NCI-H2107 treated with DMSO at 0.1 percent for 48 hours (cell line): ENCODE measurements at regions not wholly inside any gene's neighbourhood (a gene's known extent, or its start where the extent isn't known, plus 50 kb on each side); places are given as distances from the start of the nearest gene placed in this dataset.

ENCODE experiments used
- DNase-seq: peaks from one replicate; lab custom pipeline; 2025; ENCODE audit not compliant: unreplicated experiment; lab: John Stamatoyannopoulos, UW

DNA sequence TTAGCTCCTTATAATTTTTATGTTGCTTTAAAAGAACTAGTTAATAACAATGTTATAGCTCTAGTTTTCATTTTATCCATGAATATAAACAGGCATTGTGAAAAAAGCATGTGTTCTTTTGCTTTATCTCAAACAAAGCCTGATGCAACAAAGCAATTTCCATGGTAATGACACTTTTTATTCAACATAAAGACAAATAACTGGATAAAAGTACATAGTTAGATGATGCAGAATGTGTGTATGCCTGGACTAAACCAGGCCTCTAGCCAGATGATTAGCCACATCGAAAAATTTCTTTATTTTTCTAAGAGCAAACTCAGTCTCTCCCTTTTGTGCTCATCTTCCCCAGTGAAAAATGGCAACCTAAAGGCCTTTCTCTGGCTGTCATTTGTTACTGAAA, 125.6 kb upstream of the TARS1 start:
- no peak for DNase-seq

DNA sequence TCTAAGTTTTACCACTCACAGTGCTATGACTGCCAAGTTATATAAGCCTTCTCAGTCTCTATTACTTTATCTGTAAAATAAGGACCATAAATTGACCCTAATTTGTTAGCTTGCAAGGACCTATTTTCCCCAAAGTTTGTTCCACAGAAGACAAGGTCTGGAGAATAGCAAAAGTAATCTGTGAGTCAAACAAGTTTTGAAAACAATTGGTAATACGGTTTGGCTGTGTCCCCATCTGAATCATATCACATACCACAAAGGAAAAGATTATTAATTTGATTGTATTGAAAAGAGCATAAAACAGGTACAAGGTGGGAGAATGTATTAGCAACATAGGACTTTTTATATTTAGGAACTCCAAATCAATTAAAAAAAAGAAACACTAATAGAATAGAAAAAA, 124.0 kb upstream of the TARS1 start:
- no peak for DNase-seq

DNA sequence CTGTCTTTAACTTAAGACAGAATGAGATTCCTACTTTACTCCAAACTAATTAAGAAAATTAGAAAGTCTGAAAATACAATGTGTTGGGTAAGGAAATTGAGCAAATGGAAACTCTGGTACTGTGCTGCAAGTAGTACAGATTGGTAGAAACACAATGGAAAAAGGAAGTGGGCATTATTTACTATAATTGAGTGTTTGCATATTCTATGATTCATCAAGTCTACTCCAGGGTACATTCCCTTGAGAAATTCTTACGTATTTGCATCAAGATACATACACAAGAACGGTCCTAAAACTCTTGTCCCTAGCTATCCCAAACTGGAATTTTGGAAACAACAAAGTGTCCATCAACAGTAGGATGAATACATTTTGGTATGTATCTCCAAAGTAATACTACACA, 123.5 kb upstream of the TARS1 start:
- DNase-seq, result no peak

DNA sequence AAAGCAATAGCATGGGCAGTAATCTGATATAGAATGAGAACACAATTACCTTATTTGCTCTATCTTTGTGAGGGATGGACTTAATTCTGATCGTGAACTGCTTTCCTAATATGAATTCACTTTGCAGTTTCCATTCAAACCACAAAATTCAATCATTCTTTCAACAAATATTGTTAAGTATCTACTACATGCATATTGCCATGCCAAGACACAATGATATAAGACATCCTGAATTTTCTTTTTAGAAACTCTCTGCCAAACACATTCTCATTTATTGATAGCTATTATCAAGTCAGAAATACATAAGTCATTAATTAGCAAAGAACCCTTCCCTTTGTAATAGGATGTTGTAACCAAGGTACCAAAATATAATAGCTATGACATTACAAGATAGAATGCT, 121.6 kb upstream of the TARS1 start:
- no peak for DNase-seq

DNA sequence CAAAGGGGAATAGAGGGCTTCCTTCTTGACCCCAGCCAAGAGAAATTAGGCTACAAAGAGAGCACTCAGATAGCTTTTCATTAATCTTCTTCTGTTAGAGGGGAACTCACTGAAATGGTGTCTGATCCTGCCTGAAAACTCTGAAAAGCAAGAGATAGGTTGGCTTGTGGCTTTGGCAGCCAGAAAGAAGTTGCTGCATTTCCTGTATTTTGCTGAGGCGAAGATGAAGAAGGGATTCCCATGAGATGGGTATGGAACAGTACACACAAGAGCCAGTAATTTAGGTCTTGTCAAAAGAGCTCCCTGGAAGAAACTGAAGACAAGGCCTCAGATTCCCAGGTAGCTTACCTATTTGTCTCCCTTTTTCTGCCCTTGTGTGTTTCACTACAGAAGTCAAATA, 120.9 kb upstream of the TARS1 start:
- DNase-seq, result no peak

DNA sequence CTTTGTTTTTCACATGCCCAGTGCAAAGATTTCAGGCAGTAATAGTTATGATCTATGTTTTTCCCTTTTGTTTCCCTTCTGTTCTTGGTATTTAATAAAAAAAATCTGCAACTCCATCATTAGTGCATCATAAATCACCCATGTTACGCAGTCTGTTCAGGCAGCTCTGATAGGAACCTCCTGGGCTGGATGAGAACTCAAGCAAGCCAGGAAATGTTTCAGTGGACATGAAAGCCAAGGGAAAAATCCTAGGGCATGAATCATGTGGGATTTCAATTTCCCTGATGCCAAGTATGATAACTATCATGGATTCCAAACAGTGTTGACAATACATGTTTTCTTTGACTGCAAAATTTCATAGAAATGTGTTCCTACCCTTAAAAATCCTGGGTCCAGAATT, 119.7 kb upstream of the TARS1 start:
- DNase-seq, result no peak

DNA sequence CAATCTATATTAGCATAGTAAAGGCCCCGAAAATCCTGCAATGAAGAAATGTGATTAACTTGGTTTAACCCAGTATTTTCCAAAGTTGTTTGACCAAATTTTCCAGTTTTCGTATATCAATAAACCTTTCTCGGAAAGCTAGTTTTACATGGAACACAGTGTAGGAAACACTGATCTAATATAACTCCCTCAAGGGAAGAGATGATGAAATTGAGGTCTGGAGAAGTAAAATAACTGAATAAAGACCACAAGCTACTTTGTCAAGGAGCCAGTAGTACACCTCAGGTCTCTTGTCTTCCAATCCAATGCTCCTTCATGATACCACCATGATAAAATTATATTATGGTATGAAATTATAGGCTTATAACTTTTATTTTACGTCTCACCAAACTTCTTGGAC, 118.1 kb upstream of the TARS1 start:
- no peak for DNase-seq

DNA sequence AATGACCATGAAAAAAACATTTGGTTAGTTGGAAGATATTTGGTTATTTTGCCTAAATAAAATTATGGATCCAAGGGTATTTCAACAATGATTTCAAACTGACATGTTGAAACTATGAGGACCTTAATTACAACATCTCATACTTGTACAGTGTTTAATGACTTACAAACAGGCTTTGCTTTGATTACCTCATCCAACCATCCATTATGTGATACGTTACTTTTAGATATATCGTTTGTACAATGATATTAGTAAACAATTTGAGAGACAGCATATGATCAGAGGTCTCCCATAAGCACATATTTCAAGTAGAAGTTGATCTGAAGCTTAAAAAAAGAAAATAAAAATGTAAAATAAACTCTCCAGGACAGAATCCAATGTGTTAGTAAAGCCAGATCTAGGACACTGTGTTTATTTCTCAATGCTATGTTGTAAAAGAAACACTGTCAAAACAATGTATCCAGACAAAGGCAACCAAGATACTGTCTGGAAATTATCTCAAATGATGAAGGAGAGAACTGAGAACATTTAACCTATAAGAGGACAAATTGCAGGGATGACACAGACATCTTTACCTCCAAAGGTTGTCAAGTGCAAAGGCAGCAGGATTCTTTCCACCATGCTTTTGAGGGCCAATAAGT, 116.0 kb upstream of the TARS1 start:
- no peak for DNase-seq

DNA sequence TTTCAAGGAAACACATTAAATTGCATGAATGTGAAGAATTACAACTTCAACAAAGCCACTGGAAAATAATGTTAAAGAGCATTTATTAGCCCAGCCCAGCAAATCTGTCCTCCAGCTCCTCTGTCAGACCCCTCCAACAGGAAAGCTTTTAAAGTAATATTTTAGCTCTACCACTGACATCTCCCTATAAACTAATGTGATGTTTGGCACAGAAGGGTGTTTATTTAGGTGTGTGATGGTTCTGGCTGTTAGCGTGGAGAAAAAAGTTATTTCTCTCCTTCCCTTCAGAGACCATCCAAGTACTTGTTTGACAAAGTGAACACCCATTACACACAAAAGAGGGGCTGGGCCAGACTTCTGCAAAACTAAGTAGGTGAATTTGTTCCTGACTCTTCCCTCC, 111.9 kb upstream of the TARS1 start:
- no peak for DNase-seq

DNA sequence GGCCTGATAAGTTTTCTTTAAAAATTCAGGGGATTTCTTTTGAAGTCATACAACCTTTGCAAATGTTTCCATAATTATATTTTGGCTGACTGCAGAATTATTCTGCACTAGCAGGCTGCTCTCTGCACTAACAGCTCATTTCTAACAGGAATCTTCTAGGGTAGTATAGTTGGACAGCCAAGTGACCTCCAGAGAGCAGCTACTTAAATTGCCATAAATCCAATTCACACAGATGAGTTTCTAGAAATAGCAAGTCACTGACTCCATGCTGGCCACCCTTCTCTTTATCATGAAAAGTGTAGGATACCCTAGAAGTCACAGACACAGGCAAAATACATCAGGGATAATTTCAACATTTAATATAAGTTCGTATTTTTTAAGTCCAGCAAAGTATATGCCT, 110.9 kb upstream of the TARS1 start:
- DNase-seq, result no peak

DNA sequence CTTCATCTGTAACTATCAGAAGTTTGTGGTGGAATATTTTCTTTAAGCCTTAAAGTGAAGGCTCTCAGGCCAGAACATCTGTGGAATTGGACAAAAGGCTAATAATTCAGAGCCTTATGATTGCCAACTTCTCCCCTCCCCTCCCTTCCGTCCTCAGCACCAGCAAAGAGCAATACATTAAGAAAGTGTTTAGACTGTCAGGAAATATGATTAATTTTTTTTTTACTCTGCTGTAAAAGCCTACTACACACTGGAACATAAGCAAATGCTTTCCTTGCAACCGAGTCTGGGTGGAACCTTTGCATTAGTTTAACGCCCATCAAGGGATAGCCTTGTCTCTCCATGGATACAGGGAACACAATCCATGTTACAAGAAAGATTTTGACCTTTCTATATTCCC, 110.3 kb upstream of the TARS1 start:
- DNase-seq, result no peak

DNA sequence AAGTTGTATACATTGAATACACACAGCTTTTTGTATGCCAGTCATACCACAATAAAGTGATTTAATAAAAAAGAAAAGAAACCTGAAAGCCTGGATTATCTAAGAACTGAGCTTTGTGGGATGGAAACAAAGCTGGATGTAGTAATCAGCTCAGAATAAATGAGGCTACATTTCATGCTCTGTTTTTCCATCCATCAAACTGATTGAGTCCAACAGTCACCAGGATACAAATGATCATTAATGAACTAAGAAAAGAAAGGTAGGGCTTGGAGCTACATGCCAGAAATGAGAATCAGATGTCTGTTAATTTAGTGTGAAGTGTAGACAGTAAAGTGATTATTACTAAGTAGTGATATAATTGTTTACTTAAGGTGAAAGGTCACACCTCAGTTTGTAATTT, 109.8 kb upstream of the TARS1 start:
- no peak for DNase-seq

DNA sequence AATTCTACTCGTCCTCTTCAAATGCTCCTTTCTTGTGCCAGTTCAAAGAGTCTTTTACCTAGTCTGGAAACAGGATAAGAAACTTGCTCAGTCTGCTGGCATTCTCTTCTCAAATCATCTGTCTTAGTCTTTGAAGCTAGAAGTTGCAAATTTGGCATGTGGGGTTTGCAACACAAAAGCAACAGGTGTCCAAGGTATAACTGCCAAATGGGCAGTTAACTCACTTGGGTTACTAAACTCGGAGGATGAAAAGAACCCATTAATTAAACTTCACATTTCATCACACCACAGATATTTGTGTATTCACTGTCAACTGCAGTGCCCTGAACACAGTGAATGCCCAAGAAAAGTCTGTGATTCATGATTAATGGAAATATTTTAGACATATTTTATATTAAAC, 108.0 kb upstream of the TARS1 start:
- no peak for DNase-seq

DNA sequence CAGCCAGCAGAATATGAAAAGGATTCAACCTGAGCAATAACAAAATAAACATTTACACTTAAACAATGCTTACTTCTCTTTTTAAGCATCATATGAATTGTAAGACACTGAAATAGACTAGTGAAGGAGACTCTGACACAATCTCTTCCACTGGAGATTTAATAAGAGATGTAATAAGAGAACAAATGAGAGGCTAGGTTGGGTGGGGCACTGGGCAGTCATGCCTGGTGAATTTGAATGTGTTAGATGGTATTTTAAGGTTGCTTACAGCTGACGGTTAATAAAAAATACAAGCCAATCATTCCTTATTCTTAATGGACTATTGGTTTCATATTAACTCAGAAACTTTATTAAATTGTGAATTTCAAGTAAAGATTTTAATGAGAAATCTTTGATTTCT, 105.9 kb upstream of the TARS1 start:
- no peak for DNase-seq

DNA sequence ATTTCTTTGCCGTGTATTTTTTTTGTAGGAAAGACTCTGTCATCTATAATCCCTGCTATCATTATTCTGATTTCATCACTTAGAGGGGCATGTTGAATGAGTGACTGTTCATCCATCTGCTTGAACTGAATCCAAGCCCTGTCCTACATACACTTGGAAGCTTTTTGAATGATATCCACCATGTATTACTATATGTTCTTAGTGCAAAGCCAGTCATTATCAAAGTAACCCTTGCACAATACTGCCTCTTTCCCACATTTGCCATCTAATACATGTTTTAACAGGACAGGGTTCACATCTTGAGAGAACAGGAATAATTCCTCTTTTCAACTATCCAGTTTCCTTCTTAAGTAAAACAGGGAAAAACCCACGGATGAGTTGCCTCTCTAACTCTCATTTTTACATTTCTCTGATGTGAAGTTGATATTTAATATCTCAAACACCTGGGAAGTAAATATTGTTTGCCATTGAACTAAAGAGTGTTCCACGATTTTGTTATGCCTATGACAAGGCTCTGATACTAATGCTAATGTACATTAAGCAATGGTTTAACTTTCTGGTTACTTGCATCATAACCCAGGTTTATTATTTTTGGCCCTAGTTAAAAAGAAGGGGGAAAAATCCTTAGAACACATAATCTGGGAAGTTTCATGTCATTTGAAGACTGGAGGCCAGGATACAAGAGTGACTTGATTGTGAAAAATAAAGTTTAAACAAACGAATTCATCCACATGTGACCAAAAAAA, 103.7 kb upstream of the TARS1 start:
- no peak for DNase-seq

DNA sequence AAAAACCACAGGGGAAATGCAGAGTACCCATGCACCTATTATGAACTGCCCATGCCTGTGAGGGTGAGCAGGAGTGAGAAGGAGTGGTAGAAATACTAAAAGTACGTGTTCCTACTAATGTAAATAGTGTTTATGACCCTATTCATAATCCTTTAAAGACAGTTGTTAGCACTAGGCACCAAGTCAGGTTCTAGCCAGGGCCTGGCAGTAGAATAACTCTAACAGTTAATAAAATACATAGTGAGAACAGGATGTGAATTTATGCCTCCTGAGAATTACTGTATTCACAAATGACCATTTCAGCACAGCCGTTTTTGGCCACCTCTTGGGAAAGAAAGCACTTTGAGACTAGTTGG, 103.2 kb upstream of the TARS1 start:
- DNase-seq, result no peak

DNA sequence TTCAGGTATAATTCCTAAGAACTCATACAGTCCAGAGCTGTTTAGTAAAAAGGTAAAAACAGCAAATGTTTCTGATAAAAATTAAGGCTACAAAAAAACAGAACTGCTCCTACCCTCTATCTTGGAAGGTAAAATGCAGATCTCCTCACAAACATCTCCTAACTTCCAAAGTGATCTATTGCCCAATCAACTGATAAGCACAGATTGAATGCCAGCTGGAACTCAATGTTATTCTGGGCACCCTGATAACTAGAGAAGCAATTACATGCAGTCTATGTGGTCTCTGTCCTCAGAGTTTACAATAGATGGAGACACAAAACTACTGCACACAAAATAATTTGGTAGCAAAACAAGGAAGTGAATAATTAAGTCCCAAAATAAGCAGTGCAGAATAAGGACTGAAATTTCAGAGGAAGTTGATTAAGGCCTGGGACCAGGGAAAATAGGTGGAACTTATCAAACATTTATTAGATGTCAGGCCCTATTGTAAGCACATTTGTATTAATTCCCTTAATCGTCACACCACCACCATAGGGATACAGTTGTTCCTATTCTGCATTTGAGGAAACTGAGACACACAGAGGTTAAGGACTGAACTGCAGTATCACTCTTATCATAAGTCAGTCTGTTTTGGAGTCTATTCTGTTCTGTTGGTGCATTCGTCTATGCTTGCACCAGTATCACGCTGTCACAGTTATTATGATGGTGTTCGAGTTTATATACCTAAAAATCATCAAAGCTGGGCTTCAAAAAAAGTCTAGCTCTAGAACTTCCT, 102.2 kb upstream of the TARS1 start:
- no peak for DNase-seq

DNA sequence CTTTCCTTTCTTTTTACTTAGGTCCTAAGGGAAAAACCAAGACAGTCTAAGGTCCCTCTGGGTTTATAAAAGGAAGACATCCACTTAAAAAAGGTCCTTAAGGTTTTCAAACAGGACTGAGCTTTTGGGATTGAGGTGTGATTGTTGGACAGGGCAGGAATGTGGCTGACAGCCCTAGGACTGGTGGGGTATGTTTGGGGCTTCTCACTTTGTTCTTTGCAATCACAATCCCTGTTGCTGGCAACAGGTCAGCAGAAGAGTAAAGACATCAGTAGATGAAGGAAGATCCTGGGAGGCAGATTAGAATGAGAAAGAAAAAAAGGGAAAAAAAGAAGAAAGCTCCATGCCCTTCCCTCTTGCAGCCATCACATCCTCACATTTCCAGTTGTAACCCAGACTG, 101.4 kb upstream of the TARS1 start:
- no peak for DNase-seq

DNA sequence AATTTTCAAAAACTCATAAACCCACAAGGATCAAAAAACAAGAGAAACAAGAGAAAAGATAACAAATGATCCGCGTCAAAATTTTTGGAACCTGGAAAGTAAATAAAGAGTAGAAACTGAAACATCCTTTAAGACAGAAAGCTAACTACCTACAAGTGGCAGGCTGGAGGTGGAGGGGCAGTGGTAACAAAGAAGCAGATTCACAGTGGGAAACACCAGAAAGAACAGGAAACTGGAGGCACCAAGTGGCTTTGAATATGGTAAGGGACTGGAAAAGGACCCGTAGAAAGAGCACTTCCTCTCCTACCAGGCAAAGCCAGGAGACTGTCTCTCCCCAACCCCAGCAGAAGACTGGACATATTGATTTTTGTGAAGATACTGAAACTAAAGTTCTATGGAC, 100.6 kb upstream of the TARS1 start:
- no peak for DNase-seq

DNA sequence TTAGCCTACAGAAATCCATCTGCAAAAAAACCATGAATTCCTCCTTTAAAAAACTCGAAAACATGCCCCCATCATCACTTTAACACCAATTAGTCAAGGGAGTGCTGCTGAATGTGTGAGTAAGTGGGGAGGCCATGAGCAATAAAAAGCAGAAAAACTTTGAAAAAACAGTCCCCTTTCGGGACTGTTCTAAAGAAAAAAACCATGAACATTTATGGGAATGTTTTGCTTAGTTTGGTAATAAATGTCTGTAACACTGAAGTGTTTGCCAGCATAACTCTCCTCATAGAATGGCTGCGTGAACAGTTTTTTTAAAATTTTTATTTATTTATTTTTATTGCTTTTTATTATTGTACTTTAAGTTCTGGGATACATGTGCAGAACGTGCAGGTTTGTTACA, 99.4 kb upstream of the TARS1 start:
- DNase-seq, result no peak

DNA sequence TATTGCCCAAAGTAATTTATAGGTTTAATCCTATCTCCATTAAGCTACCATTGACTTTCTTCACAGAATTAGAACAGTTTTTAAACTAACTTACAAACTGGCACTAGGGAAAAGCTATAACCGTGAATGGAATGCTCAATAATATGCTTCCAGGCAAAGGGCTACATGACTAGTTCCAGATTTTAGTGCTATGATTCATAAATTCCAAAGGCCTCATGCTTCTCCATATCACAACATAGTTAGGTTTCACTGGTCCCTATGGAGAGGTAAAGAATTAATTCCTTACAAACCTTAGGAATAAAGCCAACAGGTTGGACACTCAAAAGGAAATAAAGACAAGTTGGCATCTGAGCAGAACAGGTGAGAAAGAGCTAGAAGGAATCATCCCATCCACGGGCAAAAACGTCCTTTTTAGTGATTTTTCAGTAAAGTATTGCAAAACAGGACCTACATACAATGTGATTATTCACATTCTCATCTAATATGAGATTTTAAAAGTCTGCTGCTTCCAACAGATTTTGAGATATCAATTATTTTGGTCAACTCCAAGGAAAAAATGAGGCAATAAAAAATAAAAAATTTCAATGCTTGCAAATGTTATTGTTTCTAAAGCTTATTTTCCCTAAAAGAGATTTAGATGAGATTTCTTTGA, 97.0 kb upstream of the TARS1 start:
- DNase-seq, result no peak

DNA sequence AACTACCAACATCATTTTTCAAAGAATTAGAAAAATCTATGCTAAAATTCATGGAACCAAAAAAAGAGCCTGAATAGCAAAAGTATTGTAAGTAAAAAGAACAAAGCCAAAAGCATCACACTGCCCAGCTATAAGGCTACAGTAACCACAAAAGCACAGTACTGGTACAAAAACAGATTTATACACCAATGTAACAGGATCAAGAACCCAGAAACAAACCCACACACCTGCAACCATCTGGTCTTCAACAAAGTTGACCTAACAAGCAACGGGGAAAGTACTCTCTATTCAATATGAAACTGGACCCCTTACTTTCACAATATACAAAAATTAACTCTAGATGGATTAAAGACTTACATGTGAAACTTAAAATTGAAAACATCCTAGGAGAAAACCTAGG, 94.2 kb upstream of the TARS1 start:
- no peak for DNase-seq
